ENCODE measurements at regions not wholly inside any gene's neighbourhood (a gene's known extent, or its start where the extent isn't known, plus 50 kb on each side); places are given as distances from the start of the nearest gene placed in this dataset.

GRCh38 chr5:115696141-115696650 is 70.4 kb upstream of the TMED7 start:
- no peak for TF ChIP-seq CBX5 (IDR thresholded peaks at IDR 0.05; ENCODE audit: low read depth, low read length)
- no peak for TF ChIP-seq SP2 (IDR thresholded peaks at IDR 0.05; ENCODE audit: low read length)
- TF ChIP-seq BRCA1 (IDR thresholded peaks at IDR 0.05; ENCODE audit: low read depth, low read length) = no peak
